VCaP (cell line): ENCODE measurements at regions not wholly inside any gene's neighbourhood (a gene's known extent, or its start where the extent isn't known, plus 50 kb on each side); places are given as distances from the start of the nearest gene placed in this dataset.

Source experiments
- H3K27ac ChIP-seq: fragments of 450-650 bp; 2 replicates; pipeline ENCODE4 v1.5.1; 2017
- TF ChIP-seq, protein P1 (sequence below): fragments of 450-650 bp; conservative IDR thresholded peaks from 2 replicates; pipeline ENCODE4 v1.5.1; 2017; ENCODE audit warnings: mild to moderate bottlenecking, moderate library complexity

GRCh38 chr7:42452356-42452755 lies 215.3 kb upstream of the GLI3 start:
- TF ChIP-seq, protein P1, sequence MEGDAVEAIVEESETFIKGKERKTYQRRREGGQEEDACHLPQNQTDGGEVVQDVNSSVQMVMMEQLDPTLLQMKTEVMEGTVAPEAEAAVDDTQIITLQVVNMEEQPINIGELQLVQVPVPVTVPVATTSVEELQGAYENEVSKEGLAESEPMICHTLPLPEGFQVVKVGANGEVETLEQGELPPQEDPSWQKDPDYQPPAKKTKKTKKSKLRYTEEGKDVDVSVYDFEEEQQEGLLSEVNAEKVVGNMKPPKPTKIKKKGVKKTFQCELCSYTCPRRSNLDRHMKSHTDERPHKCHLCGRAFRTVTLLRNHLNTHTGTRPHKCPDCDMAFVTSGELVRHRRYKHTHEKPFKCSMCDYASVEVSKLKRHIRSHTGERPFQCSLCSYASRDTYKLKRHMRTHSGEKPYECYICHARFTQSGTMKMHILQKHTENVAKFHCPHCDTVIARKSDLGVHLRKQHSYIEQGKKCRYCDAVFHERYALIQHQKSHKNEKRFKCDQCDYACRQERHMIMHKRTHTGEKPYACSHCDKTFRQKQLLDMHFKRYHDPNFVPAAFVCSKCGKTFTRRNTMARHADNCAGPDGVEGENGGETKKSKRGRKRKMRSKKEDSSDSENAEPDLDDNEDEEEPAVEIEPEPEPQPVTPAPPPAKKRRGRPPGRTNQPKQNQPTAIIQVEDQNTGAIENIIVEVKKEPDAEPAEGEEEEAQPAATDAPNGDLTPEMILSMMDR, result no peak
- H3K27ac ChIP-seq, result no peak overlapping the region

DNA sequence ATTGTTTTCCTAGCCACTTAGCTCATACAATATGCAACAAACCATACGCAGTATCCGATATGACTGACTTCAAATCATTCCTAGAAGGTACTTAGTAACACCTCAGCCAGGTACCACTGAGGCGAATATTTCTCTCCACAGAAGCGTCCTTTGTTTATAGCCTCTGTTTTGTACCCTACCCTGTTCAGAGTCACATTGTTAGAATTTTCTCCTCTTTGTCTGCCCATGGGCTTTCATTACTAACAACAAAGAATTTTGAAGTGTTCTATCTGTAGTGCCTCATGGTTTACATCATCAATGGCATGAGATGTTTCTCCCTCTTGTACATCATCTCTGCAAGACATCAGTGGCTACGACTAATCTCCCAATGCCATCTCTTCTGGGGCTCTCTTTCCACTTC lies 212.4 kb upstream of the GLI3 start:
- TF ChIP-seq, protein P1, result no peak
- no peak overlapping the region for H3K27ac ChIP-seq

- H3K27ac ChIP-seq, result no peak overlapping the region
- TF ChIP-seq, protein P1, result no peak
Measured at GRCh38 chr7:42448901-42449300, 211.9 kb upstream of the GLI3 start.

DNA sequence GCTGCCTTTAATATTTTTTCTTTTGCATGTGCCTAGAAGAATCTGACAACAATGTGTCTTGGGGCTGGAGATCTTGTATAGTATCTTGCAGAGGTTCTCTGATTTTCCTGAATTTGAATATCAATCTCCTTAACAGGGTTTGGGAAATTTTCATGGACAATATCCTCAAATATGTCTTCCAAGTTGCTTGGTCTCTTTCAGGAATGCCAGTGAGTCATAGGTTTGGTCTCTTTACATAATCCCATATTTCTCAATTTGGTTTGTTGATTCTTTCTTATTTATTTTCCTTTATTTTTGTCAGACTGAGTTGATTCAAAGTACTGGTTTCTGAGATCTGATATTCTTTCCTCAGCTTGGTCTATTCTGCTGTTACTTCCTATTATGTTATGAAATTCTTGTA lies 208.7 kb upstream of the GLI3 start:
- H3K27ac ChIP-seq, result no peak overlapping the region
- TF ChIP-seq, protein P1, result no peak

- TF ChIP-seq, protein P1, result no peak
- no peak overlapping the region for H3K27ac ChIP-seq
Measured at GRCh38 chr7:42440951-42441350, 203.9 kb upstream of the GLI3 start.

GRCh38 chr7:42432644-42433043 lies 195.6 kb upstream of the GLI3 start:
- TF ChIP-seq, protein P1, result no peak
- peak overlapping the region; percentile 51 for H3K27ac ChIP-seq

DNA sequence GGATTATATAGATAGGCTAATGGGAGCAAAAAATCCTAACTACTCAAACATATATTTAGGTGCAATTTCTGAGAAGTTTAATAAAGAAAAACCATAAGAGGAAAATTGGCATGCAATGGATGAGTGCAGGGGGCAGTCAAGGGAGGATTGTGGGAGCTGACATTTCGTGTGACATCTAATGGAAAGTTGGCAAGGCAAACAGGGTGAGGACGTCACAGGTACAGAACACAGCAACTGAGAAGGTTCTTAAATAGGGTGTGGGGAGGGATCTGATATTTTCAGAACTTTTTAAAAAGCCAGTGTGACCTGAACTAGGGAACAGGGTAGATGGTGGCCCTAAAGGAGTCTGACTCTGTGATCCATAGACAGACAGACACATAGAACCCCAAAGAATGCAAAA lies 194.9 kb upstream of the GLI3 start:
- H3K27ac ChIP-seq, result peak overlapping the region; percentile 51
- TF ChIP-seq, protein P1, result no peak

GRCh38 chr7:42429339-42429738 lies 192.3 kb upstream of the GLI3 start:
- peak overlapping the region; percentile 71 for H3K27ac ChIP-seq
- TF ChIP-seq, protein P1, result no peak
